Colonic mucosa (tissue), 4 donors: ENCODE measurements at regions not wholly inside any gene's neighbourhood (a gene's known extent, or its start where the extent isn't known, plus 50 kb on each side); places are given as distances from the start of the nearest gene placed in this dataset.

Experiments used
- DNase-seq: peaks from one replicate; pipeline ENCODE4 v3.0.0-alpha.2; 2020
- H3K27ac ChIP-seq: fragments of 200-600 bp; one replicate; pipeline ENCODE4 v1.8.0; 2021
- H3K27me3 ChIP-seq: fragments of 200-600 bp; one replicate; pipeline ENCODE4 v1.8.0; 2021
- H3K36me3 ChIP-seq: fragments of 200-600 bp; one replicate; pipeline ENCODE4 v1.8.0; 2021
- H3K4me1 ChIP-seq: fragments of 200-600 bp; one replicate; pipeline ENCODE4 v1.8.0; 2021; ENCODE audit warnings: mild to moderate bottlenecking
- H3K4me3 ChIP-seq: fragments of 200-600 bp; one replicate; pipeline ENCODE4 v1.8.0; 2021
- H3K9ac ChIP-seq, 2 donors: one replicate each; pipeline ENCODE4 v1.7.0; 2013; ENCODE audit warnings: control low read depth in 2 of 2, low read depth in 2 of 2, low read length in 2 of 2
- H3K9me3 ChIP-seq: fragments of 200-600 bp; one replicate; pipeline ENCODE4 v1.8.0; 2021
- intact Hi-C: fragments of 100-400 bp; cut with DNase I; formaldehyde crosslinking; loops from one replicate; pipeline ENCODE4 v1.14.1; 2022
- TF ChIP-seq, protein P1 (sequence below): fragments of 200-600 bp; IDR thresholded peaks from one replicate; pipeline ENCODE4 v1.8.0; 2022; ENCODE audit warnings: antibody characterized with exemption, mild to moderate bottlenecking
- donor health status: healthy.
- donor health status: DM: no; HTN: no; CAD: no.
- donor health status: DM: no; HTN: no; CAD: no.

DNA sequence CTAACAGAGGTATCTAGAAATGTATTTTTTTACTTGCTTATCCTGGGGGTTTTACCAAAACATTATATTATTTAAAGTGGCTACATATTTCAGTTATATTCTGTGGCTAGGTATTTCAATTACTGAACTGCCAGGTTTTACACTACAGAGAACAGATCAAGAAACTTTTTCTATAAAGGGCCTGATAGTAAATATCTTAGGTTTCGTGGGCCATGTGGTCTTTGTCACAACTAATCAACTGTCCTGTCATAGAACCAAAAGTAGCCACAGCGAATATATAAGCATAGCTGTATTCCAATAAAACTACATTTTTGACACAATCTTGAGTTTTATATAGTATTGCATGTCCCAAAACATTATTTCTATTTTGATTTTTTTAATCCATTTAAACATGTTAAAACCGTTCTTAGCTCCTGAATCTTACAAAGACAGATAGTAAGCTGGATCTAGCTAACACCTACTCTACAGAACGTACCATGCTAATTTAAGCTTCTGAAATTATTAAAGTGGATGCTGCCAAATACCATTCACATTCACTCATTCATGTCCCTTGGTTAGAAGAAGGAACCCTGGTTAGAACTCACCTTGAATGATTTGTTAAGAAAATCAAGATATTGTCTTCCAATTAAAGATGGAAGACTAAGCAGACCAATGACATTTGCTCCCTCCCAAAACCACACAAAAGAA is 118.2 kb upstream of the TGFBR2 start:
- no peak overlapping the region for H3K4me3 ChIP-seq
- H3K27ac ChIP-seq: no peak overlapping the region
- DNase-seq: no peak
- H3K4me1 ChIP-seq: no peaks in the 10 kb centered on the region
- no peaks in the 10 kb centered on the region for H3K36me3 ChIP-seq
- no peaks in the 10 kb centered on the region for H3K27me3 ChIP-seq
- H3K9me3 ChIP-seq: no peaks in the 10 kb centered on the region
- intact Hi-C loops: no loop called here
- TF ChIP-seq, protein P1, sequence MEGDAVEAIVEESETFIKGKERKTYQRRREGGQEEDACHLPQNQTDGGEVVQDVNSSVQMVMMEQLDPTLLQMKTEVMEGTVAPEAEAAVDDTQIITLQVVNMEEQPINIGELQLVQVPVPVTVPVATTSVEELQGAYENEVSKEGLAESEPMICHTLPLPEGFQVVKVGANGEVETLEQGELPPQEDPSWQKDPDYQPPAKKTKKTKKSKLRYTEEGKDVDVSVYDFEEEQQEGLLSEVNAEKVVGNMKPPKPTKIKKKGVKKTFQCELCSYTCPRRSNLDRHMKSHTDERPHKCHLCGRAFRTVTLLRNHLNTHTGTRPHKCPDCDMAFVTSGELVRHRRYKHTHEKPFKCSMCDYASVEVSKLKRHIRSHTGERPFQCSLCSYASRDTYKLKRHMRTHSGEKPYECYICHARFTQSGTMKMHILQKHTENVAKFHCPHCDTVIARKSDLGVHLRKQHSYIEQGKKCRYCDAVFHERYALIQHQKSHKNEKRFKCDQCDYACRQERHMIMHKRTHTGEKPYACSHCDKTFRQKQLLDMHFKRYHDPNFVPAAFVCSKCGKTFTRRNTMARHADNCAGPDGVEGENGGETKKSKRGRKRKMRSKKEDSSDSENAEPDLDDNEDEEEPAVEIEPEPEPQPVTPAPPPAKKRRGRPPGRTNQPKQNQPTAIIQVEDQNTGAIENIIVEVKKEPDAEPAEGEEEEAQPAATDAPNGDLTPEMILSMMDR: no peak
- H3K9ac ChIP-seq: no peak overlapping the region

DNA sequence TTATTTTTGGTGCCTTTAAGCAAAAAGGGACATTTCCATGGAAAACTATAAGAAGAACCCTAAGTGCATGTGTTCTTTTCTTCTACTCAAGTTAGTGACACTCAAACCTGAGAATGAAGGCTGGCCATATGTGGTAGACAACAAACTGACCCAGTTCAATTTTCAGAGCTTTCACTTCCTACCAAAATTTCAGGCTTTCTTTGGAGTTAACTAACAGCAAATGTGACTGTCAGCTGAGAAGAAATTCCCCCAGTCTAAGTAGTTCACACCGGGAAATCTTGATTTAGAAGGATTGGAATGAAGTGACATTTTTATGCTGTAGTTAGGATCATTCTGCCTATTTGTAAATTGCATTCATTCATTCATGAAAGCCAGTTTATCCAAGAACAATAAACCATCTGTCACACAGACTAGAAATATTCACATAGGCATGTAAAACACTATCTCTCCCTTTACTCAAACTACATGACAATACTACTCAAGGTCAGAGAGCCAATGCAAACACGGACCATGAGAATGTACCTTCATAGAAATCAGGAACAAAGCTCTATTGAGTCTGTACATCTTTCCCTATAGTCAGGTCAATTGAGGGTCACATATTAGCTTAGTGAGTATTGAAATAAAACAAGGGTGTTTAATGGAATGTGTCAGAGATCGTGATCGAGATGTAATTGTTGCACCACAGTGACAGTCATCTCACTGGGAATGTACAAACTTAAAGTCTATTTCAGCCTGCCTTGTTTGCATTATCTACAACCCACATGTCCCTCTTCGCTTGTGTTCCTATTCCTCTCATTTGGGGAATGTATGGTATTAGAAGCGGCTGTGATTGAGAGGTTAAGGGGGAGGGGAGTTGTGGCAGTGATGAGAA is 113.8 kb upstream of the TGFBR2 start:
- H3K36me3 ChIP-seq: no peaks in the 10 kb centered on the region
- H3K9ac ChIP-seq: no peak overlapping the region
- no peak for DNase-seq
- no peaks in the 10 kb centered on the region for H3K27me3 ChIP-seq
- no peak overlapping the region for H3K27ac ChIP-seq
- H3K9me3 ChIP-seq: no peaks in the 10 kb centered on the region
- TF ChIP-seq, protein P1: no peak
- no peak overlapping the region for H3K4me3 ChIP-seq
- no peaks in the 10 kb centered on the region for H3K4me1 ChIP-seq
- intact Hi-C loops: no loop called here

DNA sequence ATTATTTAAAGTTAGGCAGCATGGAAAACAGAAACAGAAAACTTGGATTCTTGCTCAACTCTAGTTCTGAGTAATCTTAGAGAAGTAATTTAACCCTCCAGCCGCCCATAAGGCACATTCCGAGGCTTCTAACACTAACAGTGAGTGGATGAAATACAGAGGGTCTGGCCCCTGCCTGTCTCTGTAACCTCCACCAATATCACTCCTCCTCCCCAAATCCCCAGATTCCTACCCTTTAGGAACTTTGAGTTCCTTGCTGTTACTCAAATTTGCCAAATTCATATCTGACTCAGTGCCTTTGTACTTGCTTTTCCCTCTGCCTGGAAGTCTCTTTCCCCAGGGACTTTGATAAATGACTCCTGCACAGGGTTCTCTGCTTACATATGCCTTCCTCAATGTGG is 112.5 kb upstream of the TGFBR2 start:
- intact Hi-C loops: no loop called here
- TF ChIP-seq, protein P1: no peak

DNA sequence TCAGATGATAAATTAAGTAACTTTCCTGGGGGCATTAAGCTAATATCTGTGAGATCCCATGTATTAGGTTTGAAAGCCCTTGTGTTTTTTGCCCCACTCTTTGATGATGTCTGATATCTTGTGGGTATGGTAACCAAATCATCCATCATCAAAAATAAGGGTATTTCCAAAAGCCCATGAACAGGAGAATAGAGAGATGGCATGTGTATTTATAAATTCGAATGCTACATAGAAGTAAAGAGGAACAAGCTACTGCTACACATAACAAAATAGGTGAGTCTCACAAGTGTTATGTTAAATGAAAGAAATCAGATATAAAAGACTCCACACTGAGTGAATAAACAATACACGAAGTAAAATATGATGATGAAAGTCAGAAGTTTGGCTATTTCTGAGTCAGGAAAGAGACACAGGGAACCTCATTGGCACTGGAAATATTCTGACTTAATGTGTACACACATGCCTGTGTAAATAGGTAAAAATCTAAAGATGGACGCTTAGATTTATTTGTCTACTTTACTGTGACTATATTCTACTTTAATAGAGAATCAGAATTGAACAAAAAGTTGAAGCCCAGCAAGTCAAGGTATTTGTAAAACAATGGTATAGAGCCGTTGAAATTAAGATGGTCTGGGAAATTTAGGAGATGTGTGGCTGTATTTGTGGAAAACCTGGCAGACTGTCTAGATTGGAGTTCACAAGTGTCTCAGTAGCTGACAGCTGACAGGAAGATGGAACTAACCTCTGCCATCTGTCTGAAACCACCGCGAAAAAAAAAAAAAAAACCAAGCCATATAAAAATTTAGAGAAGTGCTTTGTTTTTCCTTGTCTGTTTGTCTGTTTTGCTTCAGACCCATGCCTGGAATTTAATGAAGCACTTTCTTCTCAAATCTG is 111.0 kb upstream of the TGFBR2 start:
- DNase-seq: no peak
- Histone ChIP-seq H3K27ac (peak overlapping the region; percentile 57), H3K4me1 (no peaks in the 10 kb centered on the region), H3K9ac (no peak overlapping the region), H3K27me3 (no peaks in the 10 kb centered on the region), H3K4me3 (no peak overlapping the region), H3K9me3 (no peaks in the 10 kb centered on the region), H3K36me3 (no peaks in the 10 kb centered on the region)
- TF ChIP-seq, protein P1: no peak
- intact Hi-C loops: no loop called here

More for the DNA sequence above, 112.5 kb upstream of the TGFBR2 start:
- no peaks in the 10 kb centered on the region for H3K36me3 ChIP-seq
- no peak overlapping the region for H3K27ac ChIP-seq
- no peak for DNase-seq
- no peaks in the 10 kb centered on the region for H3K4me1 ChIP-seq
- no peak overlapping the region for H3K9ac ChIP-seq
- no peaks in the 10 kb centered on the region for H3K9me3 ChIP-seq
- no peak overlapping the region for H3K4me3 ChIP-seq
- no peaks in the 10 kb centered on the region for H3K27me3 ChIP-seq
